ENCODE measurements at regions not wholly inside any gene's neighbourhood (a gene's known extent, or its start where the extent isn't known, plus 50 kb on each side); places are given as distances from the start of the nearest gene placed in this dataset.

DNA sequence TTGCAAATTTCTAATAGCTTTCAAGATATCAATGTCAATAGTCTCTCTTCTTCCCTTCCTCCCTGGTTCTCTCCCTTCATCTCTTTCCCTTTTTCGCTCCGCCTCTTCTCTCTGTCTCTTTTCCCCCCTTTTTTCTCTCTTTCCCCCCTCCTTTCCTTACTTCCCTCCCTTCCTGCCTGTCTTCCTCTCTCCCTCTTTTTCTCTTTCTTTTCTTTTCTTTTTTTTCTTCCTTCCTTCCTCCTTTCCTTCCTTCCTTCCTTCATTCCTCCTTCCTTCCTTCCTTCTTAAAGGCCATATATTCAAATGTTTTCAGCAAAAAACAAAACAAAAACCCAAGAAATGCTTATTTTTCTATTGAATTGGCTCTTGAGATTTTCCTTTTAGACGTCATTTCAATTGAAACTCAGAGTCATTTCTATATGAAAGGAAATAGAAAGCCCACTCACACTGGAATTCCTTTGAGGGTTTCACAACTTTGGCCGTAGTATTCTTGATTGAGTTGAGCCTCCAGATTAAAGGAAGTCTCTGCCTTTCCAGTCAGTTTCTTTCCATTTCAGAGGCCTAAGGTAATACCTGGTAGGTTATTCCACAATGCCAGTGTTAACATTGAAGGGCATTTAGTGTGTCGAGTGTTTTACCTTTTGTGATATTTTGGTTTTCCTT lies 551.5 kb downstream of the LMO4 start:
- ATAC-seq (ENCODE audit: poor library complexity) (no peak), DNase-seq (no peak)
- Histone ChIP-seq H3K27ac (ENCODE audit: low read depth in 1 of 2, low read length in 2 of 2) (no peak overlapping the region), H3K36me3 (ENCODE audit: insufficient read depth, low read length) (no peaks in the 10 kb centered on the region), H3K27me3 (ENCODE audit: control insufficient read depth in 1 of 2, insufficient read depth in 2 of 2, low read length in 2 of 2) (no peaks in the 10 kb centered on the region), H3K4me1 (ENCODE audit: insufficient read depth, low read length) (no peaks in the 10 kb centered on the region), H3K9me3 (ENCODE audit: control insufficient read depth in 1 of 2, insufficient read depth in 1 of 2, low read length in 2 of 2) (no peaks in the 10 kb centered on the region), H3K4me3 (ENCODE audit: low read length) (no peak overlapping the region)
- POLR2A ChIA-PET: no interaction called here
- CTCF ChIA-PET: no interaction called here
- no peaks in the 10 kb centered on the region for H3K4me1 Mint-ChIP-seq (ENCODE audit: low read depth)
- H3K27ac Mint-ChIP-seq: no peak overlapping the region
- no peaks in the 10 kb centered on the region for H3K27me3 Mint-ChIP-seq
- no peaks in the 10 kb centered on the region for H3K36me3 Mint-ChIP-seq (ENCODE audit: low read depth)
- no peak overlapping the region for H3K4me3 Mint-ChIP-seq
- intact Hi-C loops (cut with DNase I, micrococcal nuclease): no loop called here
- TF ChIP-seq, protein P1, sequence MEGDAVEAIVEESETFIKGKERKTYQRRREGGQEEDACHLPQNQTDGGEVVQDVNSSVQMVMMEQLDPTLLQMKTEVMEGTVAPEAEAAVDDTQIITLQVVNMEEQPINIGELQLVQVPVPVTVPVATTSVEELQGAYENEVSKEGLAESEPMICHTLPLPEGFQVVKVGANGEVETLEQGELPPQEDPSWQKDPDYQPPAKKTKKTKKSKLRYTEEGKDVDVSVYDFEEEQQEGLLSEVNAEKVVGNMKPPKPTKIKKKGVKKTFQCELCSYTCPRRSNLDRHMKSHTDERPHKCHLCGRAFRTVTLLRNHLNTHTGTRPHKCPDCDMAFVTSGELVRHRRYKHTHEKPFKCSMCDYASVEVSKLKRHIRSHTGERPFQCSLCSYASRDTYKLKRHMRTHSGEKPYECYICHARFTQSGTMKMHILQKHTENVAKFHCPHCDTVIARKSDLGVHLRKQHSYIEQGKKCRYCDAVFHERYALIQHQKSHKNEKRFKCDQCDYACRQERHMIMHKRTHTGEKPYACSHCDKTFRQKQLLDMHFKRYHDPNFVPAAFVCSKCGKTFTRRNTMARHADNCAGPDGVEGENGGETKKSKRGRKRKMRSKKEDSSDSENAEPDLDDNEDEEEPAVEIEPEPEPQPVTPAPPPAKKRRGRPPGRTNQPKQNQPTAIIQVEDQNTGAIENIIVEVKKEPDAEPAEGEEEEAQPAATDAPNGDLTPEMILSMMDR (IDR thresholded peaks at IDR 0.05): no peak
- no peaks in the 10 kb centered on the region for H3K9me3 Mint-ChIP-seq

DNA sequence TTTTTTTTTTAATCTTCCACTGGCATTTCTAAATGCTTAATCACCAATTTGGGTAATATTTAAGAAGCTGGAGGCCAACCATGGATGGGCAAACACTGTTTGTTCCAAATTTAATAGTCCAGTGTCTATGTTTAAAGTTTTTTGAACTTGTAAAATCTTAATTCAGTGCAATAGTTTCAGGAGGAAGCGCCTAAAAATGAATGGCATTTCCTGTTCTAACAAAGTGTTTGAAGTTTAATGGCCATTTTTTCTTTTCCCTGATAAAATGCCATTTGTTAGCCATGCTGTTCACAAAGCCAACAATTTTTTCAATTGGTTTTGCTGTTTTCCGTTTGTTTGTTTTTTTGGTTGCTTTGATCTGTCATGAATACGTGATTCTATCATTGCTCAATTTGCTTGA lies 552.1 kb downstream of the LMO4 start:
- Histone ChIP-seq H3K27ac (ENCODE audit: low read depth in 1 of 2, low read length in 2 of 2) (no peak overlapping the region), H3K36me3 (ENCODE audit: insufficient read depth, low read length) (no peaks in the 10 kb centered on the region), H3K4me3 (ENCODE audit: low read length) (no peak overlapping the region), H3K27me3 (ENCODE audit: control insufficient read depth in 1 of 2, insufficient read depth in 2 of 2, low read length in 2 of 2) (no peaks in the 10 kb centered on the region), H3K9me3 (ENCODE audit: control insufficient read depth in 1 of 2, insufficient read depth in 1 of 2, low read length in 2 of 2) (no peaks in the 10 kb centered on the region), H3K4me1 (ENCODE audit: insufficient read depth, low read length) (no peaks in the 10 kb centered on the region)
- H3K9me3 Mint-ChIP-seq: no peaks in the 10 kb centered on the region
- ChIA-PET POLR2A (no interaction called here), CTCF (no interaction called here)
- no peaks in the 10 kb centered on the region for H3K4me1 Mint-ChIP-seq (ENCODE audit: low read depth)
- no peak overlapping the region for H3K4me3 Mint-ChIP-seq
- ATAC-seq (ENCODE audit: poor library complexity): no peak
- TF ChIP-seq, protein P1 (IDR thresholded peaks at IDR 0.05): no peak
- H3K27me3 Mint-ChIP-seq: no peaks in the 10 kb centered on the region
- DNase-seq: no peak
- intact Hi-C loops (cut with DNase I, micrococcal nuclease): no loop called here
- no peak overlapping the region for H3K27ac Mint-ChIP-seq
- H3K36me3 Mint-ChIP-seq (ENCODE audit: low read depth): no peaks in the 10 kb centered on the region

DNA sequence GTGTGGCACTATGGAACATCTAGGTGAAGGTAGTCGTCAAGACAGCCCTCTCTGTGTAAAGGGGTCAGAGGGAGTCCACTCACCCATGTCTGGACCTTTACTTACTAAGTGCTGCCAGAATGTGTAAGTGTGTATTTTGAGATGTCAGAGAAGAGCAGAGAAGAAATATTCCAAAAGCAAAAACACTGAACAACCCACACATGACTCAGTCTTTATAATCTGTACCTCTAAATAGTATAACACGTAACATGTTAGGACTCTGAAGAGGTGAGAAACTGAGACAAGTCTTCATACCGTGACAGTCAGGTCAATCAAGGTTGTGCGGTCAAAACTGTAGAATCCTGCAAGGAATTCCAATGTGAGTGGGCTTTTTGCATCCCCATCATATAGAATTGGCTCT lies 555.2 kb downstream of the LMO4 start:
- DNase-seq: no peak
- Histone ChIP-seq H3K27ac (ENCODE audit: low read depth in 1 of 2, low read length in 2 of 2) (no peak overlapping the region), H3K27me3 (ENCODE audit: control insufficient read depth in 1 of 2, insufficient read depth in 2 of 2, low read length in 2 of 2) (no peaks in the 10 kb centered on the region), H3K36me3 (ENCODE audit: insufficient read depth, low read length) (no peaks in the 10 kb centered on the region), H3K4me3 (ENCODE audit: low read length) (no peak overlapping the region), H3K4me1 (ENCODE audit: insufficient read depth, low read length) (no peaks in the 10 kb centered on the region), H3K9me3 (ENCODE audit: control insufficient read depth in 1 of 2, insufficient read depth in 1 of 2, low read length in 2 of 2) (no peaks in the 10 kb centered on the region)
- Mint-ChIP-seq H3K4me1 (ENCODE audit: low read depth) (no peaks in the 10 kb centered on the region), H3K36me3 (ENCODE audit: low read depth) (no peaks in the 10 kb centered on the region), H3K27ac (no peak overlapping the region), H3K9me3 (no peaks in the 10 kb centered on the region), H3K27me3 (no peaks in the 10 kb centered on the region), H3K4me3 (no peak overlapping the region)
- TF ChIP-seq, protein P1 (IDR thresholded peaks at IDR 0.05): no peak
- ChIA-PET POLR2A (no interaction called here), CTCF (no interaction called here)
- ATAC-seq (ENCODE audit: poor library complexity): no peak
- intact Hi-C loops (cut with DNase I, micrococcal nuclease): no loop called here

Data from CD4-positive, alpha-beta T cell (primary cell).